HCT116 (cell line): ENCODE measurements at regions not wholly inside any gene's neighbourhood (a gene's known extent, or its start where the extent isn't known, plus 50 kb on each side); places are given as distances from the start of the nearest gene placed in this dataset.

Source experiments
- ATAC-seq: fragments of 200-7000 bp; cut with Tn5 transposase; 2 replicates; pipeline ENCODE4 v1.9.1; 2020; ENCODE audit warnings: mild to moderate bottlenecking, moderate library complexity
- BruUV-seq: library from RNA; stranded (reverse); fragments of 400-500 nt; replicated peaks from 2 replicates; lab custom pipeline; 2021; lab: Mats Ljungman, UMichigan
- CTCF ChIA-PET: fragments of 300-600 bp; sonication (Branson Sonifier 250); formaldehyde crosslinking; loops from one replicate; lab custom pipeline; 2021; ENCODE audit warnings: antibody characterized with exemption; lab: Charles Lee
- POLR2A ChIA-PET: fragments of 300-600, 350-600 bp; sonication (Branson Sonifier 250); formaldehyde crosslinking; loops from one replicate; lab custom pipeline; 2021; ENCODE audit warnings: antibody characterized with exemption; lab: Charles Lee
- RAD21 ChIA-PET, 2 experiments: fragments of 300-600 bp; sonication (Branson Sonifier 250); formaldehyde crosslinking; loops; one replicate each; lab custom pipeline; 2023; ENCODE audit warnings: low total read pairs in 2 of 2; ENCODE audit not compliant: uncharacterized antibody in 2 of 2, unreplicated experiment in 2 of 2, low non-redundant PET in 1 of 2; lab: Charles Lee
- DNase-seq: peaks from one replicate; pipeline ENCODE4 v3.0.0-alpha.2; 2010; ENCODE audit warnings: low read depth, low spot score
- H2AFZ ChIP-seq: fragments of 200-600 bp; shearing (Covaris generic), sonication (generic); 2 replicates; pipeline ENCODE4 v1.6.1; 2017; ENCODE audit warnings: low read depth, mixed run types, mixed read lengths, antibody characterized with exemption, low read length; ENCODE audit not compliant: poor library complexity, severe bottlenecking
- H3K27ac ChIP-seq: 2 replicates; pipeline ENCODE4 v1.5.1; 2012; ENCODE audit warnings: low read depth, low read length
- H3K27me3 ChIP-seq: fragments of 200-600 bp; sonication (generic); 2 replicates; pipeline ENCODE4 v1.6.1; 2016; ENCODE audit warnings: mixed run types, low read length, mixed read lengths; ENCODE audit not compliant: insufficient read depth
- H3K36me3 ChIP-seq, 2 experiments: fragments of 200-500 bp in 1 of 2; fragments of 200-600 bp in 1 of 2; sonication (Bioruptor generic) in 1 of 2; sonication (generic) in 1 of 2; 2 replicates each; pipeline versions ENCODE4 v1.5.1 to v1.6.1; 2014 to 2016; ENCODE audit warnings: low read length in 2 of 2, inconsistent platforms in 1 of 2, mixed read lengths in 1 of 2, mixed run types in 1 of 2; ENCODE audit not compliant: insufficient read depth in 2 of 2, control insufficient read depth in 1 of 2
- H3K4me1 ChIP-seq, 2 experiments: fragments of 200-600 bp in 1 of 2; sonication (generic) in 1 of 2; 2 replicates each; pipeline versions ENCODE4 v1.5.1 to v1.6.1; 2012 to 2017; ENCODE audit warnings: low read length in 2 of 2, inconsistent platforms in 1 of 2, mild to moderate bottlenecking in 1 of 2, mixed read lengths in 1 of 2, mixed run types in 1 of 2, moderate library complexity in 1 of 2; ENCODE audit not compliant: insufficient read depth in 2 of 2, control insufficient read depth in 1 of 2
- H3K4me2 ChIP-seq: fragments of 200-600 bp; sonication (generic); 2 replicates; pipeline ENCODE4 v1.6.1; 2017; ENCODE audit warnings: mixed run types, low read length, mixed read lengths
- H3K4me3 ChIP-seq, 2 experiments: fragments of 200-600 bp in 1 of 2; sonication (generic) in 1 of 2; replicated peaks in 1 of 2; 2 replicates each; pipeline ENCODE4 v1.5.1; 2011 to 2016; ENCODE audit warnings: low read length in 2 of 2, control low read depth in 1 of 2, low read depth in 1 of 2, mild to moderate bottlenecking in 1 of 2, mixed read lengths in 1 of 2, mixed run types in 1 of 2
- H3K79me2 ChIP-seq: fragments of 200-600 bp; sonication (generic); 2 replicates; pipeline ENCODE4 v1.6.1; 2017; ENCODE audit warnings: mild to moderate bottlenecking, mixed run types, low read length, moderate library complexity, mixed read lengths; ENCODE audit not compliant: insufficient read depth
- H3K9ac ChIP-seq: fragments of 200-600 bp; sonication (generic); 2 replicates; pipeline ENCODE4 v1.6.1; 2016; ENCODE audit warnings: low read length, mixed read lengths
- H3K9me2 ChIP-seq: fragments of 200-600 bp; sonication (generic), shearing (Covaris generic); 2 replicates; pipeline ENCODE4 v1.6.1; 2017; ENCODE audit warnings: mixed run types, mild to moderate bottlenecking, moderate library complexity; ENCODE audit not compliant: insufficient read depth
- H3K9me3 ChIP-seq, 2 experiments: fragments of 200-500 bp in 1 of 2; fragments of 200-600 bp in 1 of 2; sonication (Bioruptor generic) in 1 of 2; sonication (generic) in 1 of 2; 2 replicates each; pipeline ENCODE4 v1.6.1; 2014 to 2017; ENCODE audit warnings: low read length in 2 of 2, mixed read lengths in 2 of 2, inconsistent platforms in 1 of 2, low read depth in 1 of 2, mild to moderate bottlenecking in 1 of 2, mixed run types in 1 of 2, moderate library complexity in 1 of 2; ENCODE audit not compliant: control insufficient read depth in 1 of 2, insufficient read depth in 1 of 2
- H4K20me1 ChIP-seq: fragments of 200-600 bp; sonication (generic), shearing (Covaris generic); 2 replicates; pipeline ENCODE4 v1.6.1; 2017; ENCODE audit warnings: mixed run types, mild to moderate bottlenecking, moderate library complexity; ENCODE audit not compliant: insufficient read depth
- EGR1 ChIP-seq: IDR thresholded peaks from 2 replicates; pipeline ENCODE4 v1.6.1; 2012; ENCODE audit warnings: low read depth
- EZH2 ChIP-seq: fragments of 200-600 bp; sonication (generic); IDR thresholded peaks from 2 replicates; pipeline ENCODE4 v1.6.1; 2017; ENCODE audit warnings: antibody characterized with exemption, mixed run types
- POLR2A ChIP-seq: IDR thresholded peaks from 2 replicates; pipeline ENCODE4 v1.7.0; 2011; ENCODE audit warnings: borderline replicate concordance; ENCODE audit not compliant: insufficient read depth, insufficient read length; ENCODE audit errors: extremely low read depth
- POLR2AphosphoS5 ChIP-seq: IDR thresholded peaks from 2 replicates; pipeline ENCODE4 v1.6.1; 2011; ENCODE audit warnings: mild to moderate bottlenecking, low read depth, low read length, moderate library complexity
- SIN3A ChIP-seq: IDR thresholded peaks from 2 replicates; pipeline ENCODE4 v1.6.1; 2012; ENCODE audit warnings: low read depth
- ZNF274 ChIP-seq: fragments of 200-500 bp; sonication (Bioruptor generic); IDR thresholded peaks from 2 replicates; pipeline ENCODE4 v1.6.1; 2014; ENCODE audit warnings: mild to moderate bottlenecking, low read depth, low read length, inconsistent platforms
- intact Hi-C: fragments of 100-400 bp; cut with micrococcal nuclease; formaldehyde crosslinking; loops from 2 replicates; pipeline ENCODE4 v1.10.0; 2022
- TF ChIP-seq, protein P1 (sequence below): IDR thresholded peaks from 2 replicates; pipeline ENCODE4 v1.6.1; 2012; ENCODE audit warnings: low read depth

DNA sequence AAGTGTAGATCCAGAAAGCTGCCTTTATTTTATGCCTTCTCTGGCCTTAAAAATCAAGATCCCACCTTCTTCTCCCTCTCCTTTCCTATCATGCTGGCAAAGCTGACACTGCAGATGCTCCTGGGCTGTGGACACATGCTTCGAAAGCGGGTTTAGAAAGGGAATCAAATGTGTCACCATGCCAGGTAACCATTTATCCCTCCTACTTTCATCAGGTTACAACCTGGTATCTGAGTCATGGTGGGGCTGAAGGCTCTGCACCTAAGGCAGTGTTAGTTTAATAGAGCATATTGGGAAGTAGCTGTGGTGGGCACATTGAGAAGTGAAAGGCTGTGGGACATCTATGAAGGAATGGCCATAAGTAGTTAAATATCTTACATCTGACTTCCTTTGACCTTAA, 69.8 kb downstream of the GJA1 start:
- H3K36me3 ChIP-seq = no peaks in the 10 kb centered on the region
- TF ChIP-seq EGR1 = no peak
- no peak for TF ChIP-seq POLR2A
- TF ChIP-seq, protein P1, sequence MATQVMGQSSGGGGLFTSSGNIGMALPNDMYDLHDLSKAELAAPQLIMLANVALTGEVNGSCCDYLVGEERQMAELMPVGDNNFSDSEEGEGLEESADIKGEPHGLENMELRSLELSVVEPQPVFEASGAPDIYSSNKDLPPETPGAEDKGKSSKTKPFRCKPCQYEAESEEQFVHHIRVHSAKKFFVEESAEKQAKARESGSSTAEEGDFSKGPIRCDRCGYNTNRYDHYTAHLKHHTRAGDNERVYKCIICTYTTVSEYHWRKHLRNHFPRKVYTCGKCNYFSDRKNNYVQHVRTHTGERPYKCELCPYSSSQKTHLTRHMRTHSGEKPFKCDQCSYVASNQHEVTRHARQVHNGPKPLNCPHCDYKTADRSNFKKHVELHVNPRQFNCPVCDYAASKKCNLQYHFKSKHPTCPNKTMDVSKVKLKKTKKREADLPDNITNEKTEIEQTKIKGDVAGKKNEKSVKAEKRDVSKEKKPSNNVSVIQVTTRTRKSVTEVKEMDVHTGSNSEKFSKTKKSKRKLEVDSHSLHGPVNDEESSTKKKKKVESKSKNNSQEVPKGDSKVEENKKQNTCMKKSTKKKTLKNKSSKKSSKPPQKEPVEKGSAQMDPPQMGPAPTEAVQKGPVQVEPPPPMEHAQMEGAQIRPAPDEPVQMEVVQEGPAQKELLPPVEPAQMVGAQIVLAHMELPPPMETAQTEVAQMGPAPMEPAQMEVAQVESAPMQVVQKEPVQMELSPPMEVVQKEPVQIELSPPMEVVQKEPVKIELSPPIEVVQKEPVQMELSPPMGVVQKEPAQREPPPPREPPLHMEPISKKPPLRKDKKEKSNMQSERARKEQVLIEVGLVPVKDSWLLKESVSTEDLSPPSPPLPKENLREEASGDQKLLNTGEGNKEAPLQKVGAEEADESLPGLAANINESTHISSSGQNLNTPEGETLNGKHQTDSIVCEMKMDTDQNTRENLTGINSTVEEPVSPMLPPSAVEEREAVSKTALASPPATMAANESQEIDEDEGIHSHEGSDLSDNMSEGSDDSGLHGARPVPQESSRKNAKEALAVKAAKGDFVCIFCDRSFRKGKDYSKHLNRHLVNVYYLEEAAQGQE = no peak
- TF ChIP-seq ZNF274 = no peak
- TF ChIP-seq POLR2AphosphoS5 = no peak
- TF ChIP-seq EZH2 = no peak
- TF ChIP-seq SIN3A = no peak
- H3K9me3 ChIP-seq = no peaks in the 10 kb centered on the region
- H4K20me1 ChIP-seq = no peaks in the 10 kb centered on the region
- ChIA-PET CTCF (no interaction called here), RAD21 (no interaction called here), POLR2A (interaction anchor here (1.3 kb wide), 1 partner anchor 9 kb away, joined by 3 read pairs; no protein-coding TSS in a partner anchor)
- H3K9me2 ChIP-seq = no peaks in the 10 kb centered on the region
- H3K4me3 ChIP-seq = no peak overlapping the region
- DNase-seq (no peak), ATAC-seq (no peak)
- H3K4me1 ChIP-seq = peaks cover 3 to 5% of the 10 kb centered on the region in 2 experiments; a peak in 2 of 4 replicates
- H3K27me3 ChIP-seq = no peaks in the 10 kb centered on the region
- no peaks in the 10 kb centered on the region for H3K79me2 ChIP-seq
- no peak overlapping the region for H3K27ac ChIP-seq
- no peak overlapping the region for H3K9ac ChIP-seq
- no peak overlapping the region for H3K4me2 ChIP-seq
- intact Hi-C loops = no loop called here
- H2AFZ ChIP-seq = no peak overlapping the region
- no TSS peak for BruUV-seq
